Endodermal cell (in vitro differentiated cells): ENCODE measurements at regions not wholly inside any gene's neighbourhood (a gene's known extent, or its start where the extent isn't known, plus 50 kb on each side); places are given as distances from the start of the nearest gene placed in this dataset.

Source experiments
- DNase-seq: peaks from one replicate; pipeline ENCODE4 v3.0.0-alpha.2; 2017
- H3K27ac ChIP-seq: 2 replicates; pipeline ENCODE4 v1.5.1; 2013; ENCODE audit warnings: mild to moderate bottlenecking, low read depth, low read length, moderate library complexity
- H3K27me3 ChIP-seq: 2 replicates; pipeline ENCODE4 v1.6.1; 2013; ENCODE audit warnings: mild to moderate bottlenecking, low read length, moderate library complexity; ENCODE audit not compliant: insufficient read depth, control insufficient read depth, poor library complexity, severe bottlenecking
- H3K36me3 ChIP-seq: 2 replicates; pipeline ENCODE4 v1.7.0; 2013; ENCODE audit warnings: mild to moderate bottlenecking, low read length, moderate library complexity; ENCODE audit not compliant: control insufficient read depth, insufficient read depth
- H3K4me1 ChIP-seq: one replicate; pipeline ENCODE4 v1.7.0; 2013; ENCODE audit warnings: low read length; ENCODE audit not compliant: control insufficient read depth, insufficient read depth
- H3K4me3 ChIP-seq: 2 replicates; pipeline ENCODE4 v1.5.1; 2013; ENCODE audit warnings: mild to moderate bottlenecking, low read length, moderate library complexity
- H3K9ac ChIP-seq: 2 replicates; pipeline ENCODE4 v1.6.1; 2013; ENCODE audit warnings: mild to moderate bottlenecking, low read length, moderate library complexity; ENCODE audit not compliant: poor library complexity, severe bottlenecking; ENCODE audit errors: extremely low read depth
- H3K9me3 ChIP-seq: 2 replicates; pipeline ENCODE4 v1.6.1; 2013; ENCODE audit warnings: mild to moderate bottlenecking, low read length, moderate library complexity; ENCODE audit not compliant: control insufficient read depth
- H3K27ac Mint-ChIP-seq: 2 replicates; pipeline ENCODE4 v1.8.0; 2020; ENCODE audit warnings: mixed read lengths
- H3K27me3 Mint-ChIP-seq: 2 replicates; pipeline ENCODE4 v1.8.0; 2021; ENCODE audit warnings: mild to moderate bottlenecking, mixed read lengths; ENCODE audit not compliant: insufficient read depth
- H3K36me3 Mint-ChIP-seq: 2 replicates; pipeline ENCODE4 v1.8.0; 2020; ENCODE audit warnings: low read depth, mixed read lengths
- H3K4me1 Mint-ChIP-seq: 2 replicates; pipeline ENCODE4 v1.8.0; 2020; ENCODE audit warnings: mixed read lengths
- H3K4me3 Mint-ChIP-seq: 2 replicates; pipeline ENCODE4 v1.8.0; 2020; ENCODE audit warnings: mild to moderate bottlenecking, moderate library complexity, mixed read lengths
- H3K9me3 Mint-ChIP-seq: 2 replicates; pipeline ENCODE4 v1.8.0; 2020; ENCODE audit warnings: mild to moderate bottlenecking, mixed read lengths
- CTCF ChIP-seq: fragments of 200-600 bp; sonication (generic); conservative IDR thresholded peaks from 2 replicates; pipeline ENCODE4 v1.5.0; 2021; ENCODE audit warnings: antibody characterized with exemption, mild to moderate bottlenecking
- WGBS, 2 experiments: methylation state at CpG; one replicate each; pipeline versions ENCODE4 v1.1.5 to v1.1.7; 2013; ENCODE audit warnings: missing lambda C conversion rate in 2 of 2, mixed read lengths in 1 of 2; ENCODE audit not compliant: insufficient coverage in 1 of 2, insufficient read length in 1 of 2; 5-methylcytosine and 5-hydroxymethylcytosine counted together

DNA sequence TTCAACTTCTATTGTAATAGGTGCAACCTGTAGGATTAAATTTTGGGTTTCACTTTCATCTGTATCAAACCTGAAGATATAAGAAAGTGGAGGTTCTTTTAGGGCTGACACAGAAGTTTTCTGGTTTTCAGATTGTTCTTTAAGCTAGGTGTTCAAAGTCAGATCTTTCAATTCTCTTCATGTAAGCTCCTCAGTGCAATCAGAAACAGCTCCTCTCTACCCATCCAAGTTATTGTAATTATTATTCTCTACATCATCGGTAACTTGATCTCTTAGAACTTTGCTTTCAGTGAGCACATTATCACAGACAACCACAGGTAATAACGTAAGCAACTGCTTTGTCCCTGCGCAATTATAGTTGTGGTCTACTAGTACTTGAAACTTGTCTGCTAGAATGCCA lies 179.4 kb downstream of the MYCN start:
- H3K27me3 ChIP-seq: no peaks in the 10 kb centered on the region
- H3K36me3 ChIP-seq: no peaks in the 10 kb centered on the region
- WGBS, 2 experiments: 97 to 100% methylated on average over 3 of the region's 3 CpGs
- Mint-ChIP-seq H3K27me3 (no peaks in the 10 kb centered on the region), H3K4me3 (no peak overlapping the region), H3K27ac (no peak overlapping the region), H3K36me3 (peaks cover 2% of the 10 kb centered on the region), H3K4me1 (peaks cover 27% of the 10 kb centered on the region), H3K9me3 (peaks cover 11% of the 10 kb centered on the region)
- no peak for TF ChIP-seq CTCF
- H3K9ac ChIP-seq: no peak overlapping the region
- no peak overlapping the region for H3K4me3 ChIP-seq
- peaks cover 5% of the 10 kb centered on the region for H3K4me1 ChIP-seq
- no peak overlapping the region for H3K27ac ChIP-seq
- peak; percentile 7 for DNase-seq
- peaks cover 6% of the 10 kb centered on the region for H3K9me3 ChIP-seq

- Histone ChIP-seq H3K4me3 (no peak overlapping the region), H3K9ac (no peak overlapping the region), H3K4me1 (peaks cover 7% of the 10 kb centered on the region), H3K9me3 (peaks cover 6% of the 10 kb centered on the region), H3K27ac (no peak overlapping the region), H3K36me3 (no peaks in the 10 kb centered on the region), H3K27me3 (no peaks in the 10 kb centered on the region)
- Mint-ChIP-seq H3K27me3 (no peaks in the 10 kb centered on the region), H3K27ac (no peak overlapping the region), H3K9me3 (peaks cover 11% of the 10 kb centered on the region), H3K4me1 (peaks cover 27% of the 10 kb centered on the region), H3K36me3 (peaks cover 2% of the 10 kb centered on the region), H3K4me3 (no peak overlapping the region)
- no peak for DNase-seq
- 88 to 95% methylated on average over 4 to 5 of the region's 5 CpGs for WGBS, 2 experiments
- TF ChIP-seq CTCF: no peak
These were observed 178.6 kb downstream of the MYCN start for GRCh38 chr2:16118611-16119590.

DNA sequence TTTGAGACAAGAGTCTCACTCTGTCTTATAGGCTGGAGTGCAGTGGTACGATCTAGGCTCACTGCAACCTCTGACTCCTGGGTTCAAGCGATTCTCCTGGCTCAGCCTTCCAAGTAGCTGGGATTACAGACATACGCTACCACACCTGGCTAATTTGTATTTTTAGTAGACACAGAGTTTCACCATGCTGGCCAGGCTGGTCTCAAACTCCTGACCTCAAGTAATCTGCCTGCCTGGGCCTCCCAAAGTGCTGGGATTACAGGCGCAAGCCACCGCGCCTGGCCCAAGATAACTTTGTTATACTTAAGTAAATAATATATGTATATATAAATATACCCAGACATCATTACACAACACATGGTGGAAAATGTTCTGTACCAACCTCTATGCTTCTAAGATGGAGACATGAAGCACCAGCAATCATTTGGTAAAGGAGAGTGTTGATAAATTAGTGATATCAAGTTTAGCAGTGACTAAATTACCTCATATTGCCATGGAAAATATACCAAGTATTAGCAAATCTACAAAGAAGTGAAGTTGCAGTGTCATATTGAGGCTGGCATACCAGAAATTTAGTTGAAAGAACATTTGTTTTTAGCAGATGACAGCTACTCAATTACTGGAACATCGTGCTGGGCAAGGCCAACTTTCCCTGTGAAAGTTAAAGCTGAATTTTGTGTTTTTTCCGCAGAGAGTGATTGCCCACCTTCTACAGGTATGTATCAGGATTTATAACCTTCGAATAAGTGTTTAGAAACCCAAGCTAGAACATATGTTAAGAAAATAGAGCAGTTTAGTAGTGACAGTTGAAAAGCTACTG lies 177.7 kb downstream of the MYCN start:
- H3K4me1 Mint-ChIP-seq: peaks cover 27% of the 10 kb centered on the region

More for the DNA sequence above, 177.7 kb downstream of the MYCN start:
- Mint-ChIP-seq H3K27ac (no peak overlapping the region), H3K4me3 (no peak overlapping the region), H3K27me3 (no peaks in the 10 kb centered on the region), H3K9me3 (peaks cover 11% of the 10 kb centered on the region), H3K36me3 (peaks cover 2% of the 10 kb centered on the region)
- DNase-seq: no peak
- Histone ChIP-seq H3K27me3 (no peaks in the 10 kb centered on the region), H3K4me1 (peaks cover 7% of the 10 kb centered on the region), H3K9me3 (peaks cover 6% of the 10 kb centered on the region), H3K9ac (no peak overlapping the region), H3K4me3 (no peak overlapping the region), H3K27ac (no peak overlapping the region), H3K36me3 (no peaks in the 10 kb centered on the region)
- whole genome bisulfite sequencing, 2 experiments: 97 to 98% methylated on average over 6 to 9 of the region's 9 CpGs
- TF ChIP-seq CTCF: no peak
